ENCODE measurements at regions not wholly inside any gene's neighbourhood (a gene's known extent, or its start where the extent isn't known, plus 50 kb on each side); places are given as distances from the start of the nearest gene placed in this dataset.

GRCh38 chr7:86961686-86962085, 97.8 kb downstream of the ELAPOR2 start:
- H3K9me3 ChIP-seq (ENCODE audit: control insufficient read depth in 2 of 2, low read length in 2 of 2), result no peaks in the 10 kb centered on the region
- no peak overlapping the region for H3K9ac ChIP-seq (ENCODE audit: low read length in 2 of 2)
- no peak overlapping the region for H3K4me3 ChIP-seq (ENCODE audit: low read length in 2 of 2)
- no peaks in the 10 kb centered on the region for H3K4me1 ChIP-seq (ENCODE audit: control insufficient read depth, insufficient read depth, low read length)
- H3K27me3 ChIP-seq (ENCODE audit: control insufficient read depth in 1 of 2, insufficient read depth in 2 of 2, low read length in 2 of 2), result no peaks in the 10 kb centered on the region
- no peaks in the 10 kb centered on the region for H3K36me3 ChIP-seq (ENCODE audit: control insufficient read depth in 2 of 2, insufficient read depth in 2 of 2, low read length in 2 of 2)
- no peak overlapping the region for H3K27ac ChIP-seq (ENCODE audit: low read length)

- Histone ChIP-seq H3K9ac (ENCODE audit: low read length in 2 of 2) (no peak overlapping the region), H3K27ac (ENCODE audit: low read length) (no peak overlapping the region), H3K9me3 (ENCODE audit: control insufficient read depth in 2 of 2, low read length in 2 of 2) (no peaks in the 10 kb centered on the region), H3K36me3 (ENCODE audit: control insufficient read depth in 2 of 2, insufficient read depth in 2 of 2, low read length in 2 of 2) (no peaks in the 10 kb centered on the region), H3K4me1 (ENCODE audit: control insufficient read depth, insufficient read depth, low read length) (no peaks in the 10 kb centered on the region), H3K4me3 (ENCODE audit: low read length in 2 of 2) (no peak overlapping the region), H3K27me3 (ENCODE audit: control insufficient read depth in 1 of 2, insufficient read depth in 2 of 2, low read length in 2 of 2) (no peaks in the 10 kb centered on the region)
Observed at GRCh38 chr7:86958380-86958779, 101.1 kb downstream of the ELAPOR2 start.

DNA sequence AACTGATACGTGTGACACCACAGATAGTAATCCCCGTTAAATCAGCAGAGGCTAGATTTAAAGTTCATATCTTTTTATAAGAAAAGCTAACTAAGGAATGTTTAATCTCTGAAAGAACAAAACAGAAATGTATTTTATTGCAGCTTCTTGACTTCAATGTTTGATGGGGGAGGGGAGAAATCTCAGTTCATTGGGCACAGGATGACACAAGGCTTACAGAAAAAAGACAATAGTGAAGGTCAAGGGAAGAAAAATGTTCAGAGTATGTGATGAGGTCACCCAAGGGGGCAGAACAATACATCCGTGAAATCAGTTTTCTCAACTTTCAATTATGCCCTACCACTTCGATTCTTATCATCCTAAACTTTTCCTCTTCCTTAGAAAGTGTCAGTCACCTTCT, 102.9 kb downstream of the ELAPOR2 start:
- Histone ChIP-seq H3K9me3 (ENCODE audit: control insufficient read depth in 2 of 2, low read length in 2 of 2) (no peaks in the 10 kb centered on the region), H3K27me3 (ENCODE audit: control insufficient read depth in 1 of 2, insufficient read depth in 2 of 2, low read length in 2 of 2) (no peaks in the 10 kb centered on the region), H3K27ac (ENCODE audit: low read length) (no peak overlapping the region), H3K9ac (ENCODE audit: low read length in 2 of 2) (no peak overlapping the region), H3K4me3 (ENCODE audit: low read length in 2 of 2) (no peak overlapping the region), H3K36me3 (ENCODE audit: control insufficient read depth in 2 of 2, insufficient read depth in 2 of 2, low read length in 2 of 2) (no peaks in the 10 kb centered on the region), H3K4me1 (ENCODE audit: control insufficient read depth, insufficient read depth, low read length) (no peaks in the 10 kb centered on the region)

DNA sequence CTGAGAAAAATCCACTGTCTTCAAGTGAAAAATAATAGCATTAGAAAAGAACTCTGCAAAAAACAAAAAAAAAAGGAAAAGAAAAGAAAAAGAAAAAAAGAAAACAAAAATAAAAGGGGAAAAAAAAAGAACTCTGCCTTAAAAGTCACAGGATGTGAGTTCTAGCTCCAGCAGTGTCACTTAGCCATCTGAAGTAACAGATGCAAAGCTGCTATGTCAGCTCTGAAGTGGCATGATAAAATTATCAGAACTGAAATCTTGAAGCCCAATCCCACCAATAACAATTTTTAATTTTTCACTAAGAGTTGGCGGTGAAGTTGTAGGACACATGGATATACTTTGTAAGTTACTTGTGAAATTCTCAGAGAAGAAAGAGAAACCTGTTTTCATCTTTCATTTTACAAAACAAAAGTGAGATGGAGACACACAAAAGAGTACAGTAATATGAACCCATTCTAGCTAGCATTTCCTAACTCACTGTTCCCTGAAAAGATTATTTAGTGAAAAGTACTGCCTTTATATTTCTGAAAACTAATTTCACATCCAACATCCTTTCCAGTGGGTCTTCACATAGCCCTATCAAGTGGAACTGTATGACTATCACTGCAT, 103.5 kb downstream of the ELAPOR2 start:
- H3K9ac ChIP-seq (ENCODE audit: low read length in 2 of 2), result no peak overlapping the region
- H3K36me3 ChIP-seq (ENCODE audit: control insufficient read depth in 2 of 2, insufficient read depth in 2 of 2, low read length in 2 of 2), result no peaks in the 10 kb centered on the region
- no peak overlapping the region for H3K27ac ChIP-seq (ENCODE audit: low read length)
- H3K4me3 ChIP-seq (ENCODE audit: low read length in 2 of 2), result no peak overlapping the region
- H3K9me3 ChIP-seq (ENCODE audit: control insufficient read depth in 2 of 2, low read length in 2 of 2), result no peaks in the 10 kb centered on the region
- no peaks in the 10 kb centered on the region for H3K27me3 ChIP-seq (ENCODE audit: control insufficient read depth in 1 of 2, insufficient read depth in 2 of 2, low read length in 2 of 2)
- no peaks in the 10 kb centered on the region for H3K4me1 ChIP-seq (ENCODE audit: control insufficient read depth, insufficient read depth, low read length)

DNA sequence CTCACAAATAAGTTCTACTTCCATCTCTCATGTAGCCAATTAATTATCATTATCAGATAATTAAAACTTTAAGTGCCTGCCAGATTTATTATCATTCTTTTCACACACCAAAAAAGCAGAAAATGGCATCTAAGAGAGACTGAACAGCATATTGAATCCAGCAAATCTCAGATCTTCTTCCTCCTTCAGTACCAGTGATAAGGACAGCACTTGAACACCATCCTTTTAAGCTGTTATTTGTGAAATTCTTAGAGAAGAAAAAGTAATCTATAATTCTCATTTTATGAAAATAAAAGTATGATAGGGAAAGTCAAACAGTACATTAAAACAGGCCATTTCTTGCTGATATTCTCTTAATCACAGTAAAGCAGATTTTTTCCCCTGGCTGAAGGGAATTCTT, 104.5 kb downstream of the ELAPOR2 start:
- H3K27me3 ChIP-seq (ENCODE audit: control insufficient read depth in 1 of 2, insufficient read depth in 2 of 2, low read length in 2 of 2), result no peaks in the 10 kb centered on the region
- H3K9me3 ChIP-seq (ENCODE audit: control insufficient read depth in 2 of 2, low read length in 2 of 2), result no peaks in the 10 kb centered on the region
- no peak overlapping the region for H3K27ac ChIP-seq (ENCODE audit: low read length)
- H3K4me3 ChIP-seq (ENCODE audit: low read length in 2 of 2), result no peak overlapping the region
- no peaks in the 10 kb centered on the region for H3K4me1 ChIP-seq (ENCODE audit: control insufficient read depth, insufficient read depth, low read length)
- no peaks in the 10 kb centered on the region for H3K36me3 ChIP-seq (ENCODE audit: control insufficient read depth in 2 of 2, insufficient read depth in 2 of 2, low read length in 2 of 2)
- no peak overlapping the region for H3K9ac ChIP-seq (ENCODE audit: low read length in 2 of 2)

- Histone ChIP-seq H3K4me3 (ENCODE audit: low read length in 2 of 2) (no peak overlapping the region), H3K9ac (ENCODE audit: low read length in 2 of 2) (no peak overlapping the region), H3K27me3 (ENCODE audit: control insufficient read depth in 1 of 2, insufficient read depth in 2 of 2, low read length in 2 of 2) (no peaks in the 10 kb centered on the region), H3K9me3 (ENCODE audit: control insufficient read depth in 2 of 2, low read length in 2 of 2) (no peaks in the 10 kb centered on the region), H3K27ac (ENCODE audit: low read length) (no peak overlapping the region), H3K36me3 (ENCODE audit: control insufficient read depth in 2 of 2, insufficient read depth in 2 of 2, low read length in 2 of 2) (no peaks in the 10 kb centered on the region), H3K4me1 (ENCODE audit: control insufficient read depth, insufficient read depth, low read length) (no peaks in the 10 kb centered on the region)
Observed at GRCh38 chr7:86953653-86954336, 105.7 kb downstream of the ELAPOR2 start.

- Histone ChIP-seq H3K27ac (ENCODE audit: low read length) (no peak overlapping the region), H3K9ac (ENCODE audit: low read length in 2 of 2) (no peak overlapping the region), H3K4me1 (ENCODE audit: control insufficient read depth, insufficient read depth, low read length) (no peaks in the 10 kb centered on the region), H3K9me3 (ENCODE audit: control insufficient read depth in 2 of 2, low read length in 2 of 2) (no peaks in the 10 kb centered on the region), H3K27me3 (ENCODE audit: control insufficient read depth in 1 of 2, insufficient read depth in 2 of 2, low read length in 2 of 2) (no peaks in the 10 kb centered on the region), H3K4me3 (ENCODE audit: low read length in 2 of 2) (no peak overlapping the region), H3K36me3 (ENCODE audit: control insufficient read depth in 2 of 2, insufficient read depth in 2 of 2, low read length in 2 of 2) (no peaks in the 10 kb centered on the region)
Observed at GRCh38 chr7:86953219-86953618, 106.2 kb downstream of the ELAPOR2 start.

- no peaks in the 10 kb centered on the region for H3K27me3 ChIP-seq (ENCODE audit: control insufficient read depth in 1 of 2, insufficient read depth in 2 of 2, low read length in 2 of 2)
- H3K9ac ChIP-seq (ENCODE audit: low read length in 2 of 2), result no peak overlapping the region
- H3K27ac ChIP-seq (ENCODE audit: low read length), result no peak overlapping the region
- no peaks in the 10 kb centered on the region for H3K36me3 ChIP-seq (ENCODE audit: control insufficient read depth in 2 of 2, insufficient read depth in 2 of 2, low read length in 2 of 2)
- H3K4me1 ChIP-seq (ENCODE audit: control insufficient read depth, insufficient read depth, low read length), result no peaks in the 10 kb centered on the region
- H3K9me3 ChIP-seq (ENCODE audit: control insufficient read depth in 2 of 2, low read length in 2 of 2), result no peaks in the 10 kb centered on the region
- no peak overlapping the region for H3K4me3 ChIP-seq (ENCODE audit: low read length in 2 of 2)
Observed at GRCh38 chr7:86951895-86952294, 107.6 kb downstream of the ELAPOR2 start.

DNA sequence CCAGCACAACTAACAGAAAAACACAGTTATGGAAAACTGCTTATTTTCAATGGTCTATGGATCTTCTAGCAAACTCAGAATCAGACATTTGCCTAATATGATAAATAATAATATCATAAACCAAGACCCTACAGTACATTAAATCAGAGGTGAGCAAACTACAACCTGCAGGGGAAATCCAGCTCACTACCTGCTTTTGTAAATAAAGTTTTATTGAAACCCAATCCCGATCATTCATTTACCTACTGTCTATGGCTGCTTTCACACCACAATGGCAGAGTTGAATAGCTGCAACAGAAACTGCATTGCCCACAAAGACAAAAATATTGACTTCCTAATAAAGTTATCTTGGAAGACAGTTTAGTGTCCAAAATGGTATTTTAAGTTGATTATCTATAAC, 108.5 kb downstream of the ELAPOR2 start:
- Histone ChIP-seq H3K4me3 (ENCODE audit: low read length in 2 of 2) (no peak overlapping the region), H3K4me1 (ENCODE audit: control insufficient read depth, insufficient read depth, low read length) (no peaks in the 10 kb centered on the region), H3K27me3 (ENCODE audit: control insufficient read depth in 1 of 2, insufficient read depth in 2 of 2, low read length in 2 of 2) (no peaks in the 10 kb centered on the region), H3K36me3 (ENCODE audit: control insufficient read depth in 2 of 2, insufficient read depth in 2 of 2, low read length in 2 of 2) (no peaks in the 10 kb centered on the region), H3K27ac (ENCODE audit: low read length) (no peak overlapping the region), H3K9ac (ENCODE audit: low read length in 2 of 2) (no peak overlapping the region), H3K9me3 (ENCODE audit: control insufficient read depth in 2 of 2, low read length in 2 of 2) (no peaks in the 10 kb centered on the region)

- Histone ChIP-seq H3K27me3 (ENCODE audit: control insufficient read depth in 1 of 2, insufficient read depth in 2 of 2, low read length in 2 of 2) (no peaks in the 10 kb centered on the region), H3K4me1 (ENCODE audit: control insufficient read depth, insufficient read depth, low read length) (no peaks in the 10 kb centered on the region), H3K9ac (ENCODE audit: low read length in 2 of 2) (no peak overlapping the region), H3K9me3 (ENCODE audit: control insufficient read depth in 2 of 2, low read length in 2 of 2) (no peaks in the 10 kb centered on the region), H3K36me3 (ENCODE audit: control insufficient read depth in 2 of 2, insufficient read depth in 2 of 2, low read length in 2 of 2) (no peaks in the 10 kb centered on the region), H3K27ac (ENCODE audit: low read length) (no peak overlapping the region), H3K4me3 (ENCODE audit: low read length in 2 of 2) (no peak overlapping the region)
Observed at GRCh38 chr7:86950360-86950759, 109.1 kb downstream of the ELAPOR2 start.

- Histone ChIP-seq H3K4me3 (ENCODE audit: low read length in 2 of 2) (no peak overlapping the region), H3K9me3 (ENCODE audit: control insufficient read depth in 2 of 2, low read length in 2 of 2) (no peaks in the 10 kb centered on the region), H3K36me3 (ENCODE audit: control insufficient read depth in 2 of 2, insufficient read depth in 2 of 2, low read length in 2 of 2) (no peaks in the 10 kb centered on the region), H3K27ac (ENCODE audit: low read length) (no peak overlapping the region), H3K9ac (ENCODE audit: low read length in 2 of 2) (no peak overlapping the region), H3K27me3 (ENCODE audit: control insufficient read depth in 1 of 2, insufficient read depth in 2 of 2, low read length in 2 of 2) (no peaks in the 10 kb centered on the region), H3K4me1 (ENCODE audit: control insufficient read depth, insufficient read depth, low read length) (no peaks in the 10 kb centered on the region)
Observed at GRCh38 chr7:86949779-86950260, 109.6 kb downstream of the ELAPOR2 start.

Data from stomach smooth muscle (tissue), 2 donors.